ENCODE measurements at regions not wholly inside any gene's neighbourhood (a gene's known extent, or its start where the extent isn't known, plus 50 kb on each side); places are given as distances from the start of the nearest gene placed in this dataset.

- TF ChIP-seq POLR2A (IDR thresholded peaks at IDR 0.05) (no peak), EP300 (IDR thresholded peaks at IDR 0.05) (no peak)
- TF ChIP-seq, protein P1, sequence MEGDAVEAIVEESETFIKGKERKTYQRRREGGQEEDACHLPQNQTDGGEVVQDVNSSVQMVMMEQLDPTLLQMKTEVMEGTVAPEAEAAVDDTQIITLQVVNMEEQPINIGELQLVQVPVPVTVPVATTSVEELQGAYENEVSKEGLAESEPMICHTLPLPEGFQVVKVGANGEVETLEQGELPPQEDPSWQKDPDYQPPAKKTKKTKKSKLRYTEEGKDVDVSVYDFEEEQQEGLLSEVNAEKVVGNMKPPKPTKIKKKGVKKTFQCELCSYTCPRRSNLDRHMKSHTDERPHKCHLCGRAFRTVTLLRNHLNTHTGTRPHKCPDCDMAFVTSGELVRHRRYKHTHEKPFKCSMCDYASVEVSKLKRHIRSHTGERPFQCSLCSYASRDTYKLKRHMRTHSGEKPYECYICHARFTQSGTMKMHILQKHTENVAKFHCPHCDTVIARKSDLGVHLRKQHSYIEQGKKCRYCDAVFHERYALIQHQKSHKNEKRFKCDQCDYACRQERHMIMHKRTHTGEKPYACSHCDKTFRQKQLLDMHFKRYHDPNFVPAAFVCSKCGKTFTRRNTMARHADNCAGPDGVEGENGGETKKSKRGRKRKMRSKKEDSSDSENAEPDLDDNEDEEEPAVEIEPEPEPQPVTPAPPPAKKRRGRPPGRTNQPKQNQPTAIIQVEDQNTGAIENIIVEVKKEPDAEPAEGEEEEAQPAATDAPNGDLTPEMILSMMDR (IDR thresholded peaks at IDR 0.05), result no peak
Measured at GRCh38 chr2:121858369-121858768, 102.9 kb downstream of the TSN start.

All from ovary (tissue), 3 donors.